Lower leg skin (tissue), 3 donors: ENCODE measurements at regions not wholly inside any gene's neighbourhood (a gene's known extent, or its start where the extent isn't known, plus 50 kb on each side); places are given as distances from the start of the nearest gene placed in this dataset.

Experiments
- CTCF ChIP-seq, 3 donors: fragments of 450-650 bp; IDR thresholded peaks; one replicate each; pipeline ENCODE4 v1.5.1; 2016; ENCODE audit warnings: antibody characterized with exemption in 3 of 3, mild to moderate bottlenecking in 3 of 3, moderate library complexity in 2 of 3
- POLR2A ChIP-seq, 2 donors: fragments of 450-650 bp; IDR thresholded peaks; one replicate each; pipeline ENCODE4 v1.6.1; 2016 to 2017; ENCODE audit warnings: antibody characterized with exemption in 2 of 2, mild to moderate bottlenecking in 1 of 2, moderate library complexity in 1 of 2

- no peak for TF ChIP-seq CTCF (IDR thresholded peaks at IDR 0.05)
- TF ChIP-seq POLR2A (IDR thresholded peaks at IDR 0.05), result no peak
Measured at GRCh38 chr7:152969335-152969734, 209.8 kb downstream of the ACTR3B start.
